ENCODE measurements at regions not wholly inside any gene's neighbourhood (a gene's known extent, or its start where the extent isn't known, plus 50 kb on each side); places are given as distances from the start of the nearest gene placed in this dataset.
A peak's percentile ranks its signal among the peaks of the same experiment; 100 is the strongest.

- H3K36me3 ChIP-seq (ENCODE audit: insufficient read depth, low read length), result no peaks in the 10 kb centered on the region
- H3K9me3 ChIP-seq (ENCODE audit: low read depth, low read length), result no peaks in the 10 kb centered on the region
- no peak overlapping the region; the same call in 1 of the 2 replicates for H3K27ac ChIP-seq
- no peak overlapping the region for H3K9ac ChIP-seq (ENCODE audit: insufficient read length)
- DNase-seq (ENCODE audit: low read depth, low spot score), result no peak
- no peak for TF ChIP-seq EZH2 (IDR thresholded peaks at IDR 0.05)
- H3K4me3 ChIP-seq, result no peak overlapping the region
Observed at GRCh38 chr13:81986308-81986707, 1645.4 kb upstream of the SPRY2 start.

- H3K27ac ChIP-seq, result no peak overlapping the region
- no peak for DNase-seq (ENCODE audit: low read depth, low spot score)
- no peak overlapping the region for H3K9ac ChIP-seq (ENCODE audit: insufficient read length)
- no peak for TF ChIP-seq EZH2 (IDR thresholded peaks at IDR 0.05)
- no peak for TF ChIP-seq FOXP2 (optimal IDR thresholded peaks at IDR 0.05; ENCODE audit: control extremely low read depth, extremely low read length, insufficient read depth)
- no peak for TF ChIP-seq POLR2AphosphoS5 (IDR thresholded peaks at IDR 0.05; ENCODE audit: borderline replicate concordance, low read depth, low read length)
- H3K36me3 ChIP-seq (ENCODE audit: insufficient read depth, low read length), result no peaks in the 10 kb centered on the region
- H3K9me3 ChIP-seq (ENCODE audit: low read depth, low read length), result no peaks in the 10 kb centered on the region
- no peak overlapping the region for H3K4me3 ChIP-seq
Observed at GRCh38 chr13:81957121-81957520, 1616.2 kb upstream of the SPRY2 start.

- peak; percentile 6 for DNase-seq (ENCODE audit: low read depth, low spot score)
- no peaks in the 10 kb centered on the region for H3K9me3 ChIP-seq (ENCODE audit: low read depth, low read length)
- H3K4me3 ChIP-seq, result no peak overlapping the region
- H3K36me3 ChIP-seq (ENCODE audit: insufficient read depth, low read length), result no peaks in the 10 kb centered on the region
- H3K27ac ChIP-seq, result no peak overlapping the region
- no peak for TF ChIP-seq POLR2AphosphoS5 (IDR thresholded peaks at IDR 0.05; ENCODE audit: borderline replicate concordance, low read depth, low read length)
- no peak for TF ChIP-seq FOXP2 (optimal IDR thresholded peaks at IDR 0.05; ENCODE audit: control extremely low read depth, extremely low read length, insufficient read depth)
- no peak for TF ChIP-seq EZH2 (IDR thresholded peaks at IDR 0.05)
- H3K9ac ChIP-seq (ENCODE audit: insufficient read length), result no peak overlapping the region
Observed at GRCh38 chr13:81929988-81930387, 1589.1 kb upstream of the SPRY2 start.

- no peak for DNase-seq (ENCODE audit: low read depth, low spot score)
- Histone ChIP-seq H3K4me3 (no peak overlapping the region), H3K27ac (no peak overlapping the region), H3K9me3 (ENCODE audit: low read depth, low read length) (no peaks in the 10 kb centered on the region), H3K36me3 (ENCODE audit: insufficient read depth, low read length) (no peaks in the 10 kb centered on the region), H3K9ac (ENCODE audit: insufficient read length) (no peak overlapping the region)
- TF ChIP-seq FOXP2 (optimal IDR thresholded peaks at IDR 0.05; ENCODE audit: control extremely low read depth, extremely low read length, insufficient read depth), result no peak
- TF ChIP-seq POLR2AphosphoS5 (IDR thresholded peaks at IDR 0.05; ENCODE audit: borderline replicate concordance, low read depth, low read length), result no peak
- no peak for TF ChIP-seq EZH2 (IDR thresholded peaks at IDR 0.05)
Observed at GRCh38 chr13:81927347-81927746, 1586.4 kb upstream of the SPRY2 start.

GRCh38 chr13:81917810-81918209 is 1576.9 kb upstream of the SPRY2 start:
- Histone ChIP-seq H3K36me3 (ENCODE audit: insufficient read depth, low read length) (no peaks in the 10 kb centered on the region), H3K9ac (ENCODE audit: insufficient read length) (no peak overlapping the region), H3K27ac (no peak overlapping the region), H3K4me3 (no peak overlapping the region), H3K9me3 (ENCODE audit: low read depth, low read length) (no peaks in the 10 kb centered on the region)
- TF ChIP-seq FOXP2 (optimal IDR thresholded peaks at IDR 0.05; ENCODE audit: control extremely low read depth, extremely low read length, insufficient read depth) (no peak), EZH2 (IDR thresholded peaks at IDR 0.05) (no peak)
- DNase-seq (ENCODE audit: low read depth, low spot score), result no peak

- TF ChIP-seq FOXP2 (optimal IDR thresholded peaks at IDR 0.05; ENCODE audit: control extremely low read depth, extremely low read length, insufficient read depth), result no peak
- TF ChIP-seq EZH2 (IDR thresholded peaks at IDR 0.05), result no peak
- Histone ChIP-seq H3K36me3 (ENCODE audit: insufficient read depth, low read length) (no peaks in the 10 kb centered on the region), H3K9ac (ENCODE audit: insufficient read length) (no peak overlapping the region), H3K27ac (no peak overlapping the region), H3K4me3 (no peak overlapping the region), H3K9me3 (ENCODE audit: low read depth, low read length) (no peaks in the 10 kb centered on the region)
- DNase-seq (ENCODE audit: low read depth, low spot score), result no peak
Observed at GRCh38 chr13:81916461-81916860, 1575.5 kb upstream of the SPRY2 start.

- Histone ChIP-seq H3K27ac (no peak overlapping the region), H3K4me3 (no peak overlapping the region), H3K36me3 (ENCODE audit: insufficient read depth, low read length) (no peaks in the 10 kb centered on the region), H3K9ac (ENCODE audit: insufficient read length) (no peak overlapping the region), H3K9me3 (ENCODE audit: low read depth, low read length) (no peaks in the 10 kb centered on the region)
- no peak for DNase-seq (ENCODE audit: low read depth, low spot score)
- TF ChIP-seq FOXP2 (optimal IDR thresholded peaks at IDR 0.05; ENCODE audit: control extremely low read depth, extremely low read length, insufficient read depth) (no peak), EZH2 (IDR thresholded peaks at IDR 0.05) (no peak), POLR2AphosphoS5 (IDR thresholded peaks at IDR 0.05; ENCODE audit: borderline replicate concordance, low read depth, low read length) (no peak)
Observed at GRCh38 chr13:81907787-81908372, 1567.0 kb upstream of the SPRY2 start.

- no peak for DNase-seq (ENCODE audit: low read depth, low spot score)
- Histone ChIP-seq H3K9me3 (ENCODE audit: low read depth, low read length) (peaks cover 5% of the 10 kb centered on the region; the same call in 1 of the 2 replicates), H3K27ac (no peak overlapping the region), H3K4me3 (no peak overlapping the region), H3K9ac (ENCODE audit: insufficient read length) (no peak overlapping the region), H3K36me3 (ENCODE audit: insufficient read depth, low read length) (no peaks in the 10 kb centered on the region)
- TF ChIP-seq FOXP2 (optimal IDR thresholded peaks at IDR 0.05; ENCODE audit: control extremely low read depth, extremely low read length, insufficient read depth) (no peak), EZH2 (IDR thresholded peaks at IDR 0.05) (no peak), POLR2AphosphoS5 (IDR thresholded peaks at IDR 0.05; ENCODE audit: borderline replicate concordance, low read depth, low read length) (no peak)
Observed at GRCh38 chr13:81888855-81889254, 1547.9 kb upstream of the SPRY2 start.

All from SK-N-MC (cell line).